ENCODE measurements at regions not wholly inside any gene's neighbourhood (a gene's known extent, or its start where the extent isn't known, plus 50 kb on each side); places are given as distances from the start of the nearest gene placed in this dataset.

DNA sequence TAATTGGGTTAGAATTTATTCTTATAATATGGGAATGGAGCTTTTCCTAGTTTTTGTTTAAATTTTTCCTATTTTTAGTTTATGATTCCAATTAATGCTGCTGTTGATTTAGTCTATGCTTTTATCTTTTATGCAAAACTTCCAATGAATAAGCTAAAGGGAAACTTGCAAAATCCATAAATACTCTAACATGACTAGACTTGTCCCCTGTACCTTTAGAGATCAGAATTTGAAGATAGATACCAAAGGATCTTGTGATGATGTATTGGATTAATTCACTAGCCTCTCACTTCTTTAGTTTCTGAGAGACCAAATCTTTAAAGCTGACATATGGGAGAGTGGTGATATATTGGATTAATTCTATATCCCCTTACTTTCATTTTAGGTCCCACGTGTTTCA lies 306.6 kb upstream of the PRMT6 start:
- H3K4me3 ChIP-seq (ENCODE audit: insufficient read depth in 1 of 2, low read depth in 1 of 2, low read length in 2 of 2) = no peak overlapping the region
- no peaks in the 10 kb centered on the region for H3K9me3 ChIP-seq (ENCODE audit: control insufficient read depth, low read length)
- H2BK15ac ChIP-seq (ENCODE audit: low read depth, poor library complexity, severe bottlenecking) = no peak overlapping the region
- H3K27me3 ChIP-seq (ENCODE audit: control insufficient read depth in 1 of 2, insufficient read depth in 1 of 2, low read length in 2 of 2) = no peaks in the 10 kb centered on the region
- no peak overlapping the region for H4K8ac ChIP-seq (ENCODE audit: low read length)
- H3K14ac ChIP-seq (ENCODE audit: low read length in 2 of 2) = no peak overlapping the region
- H3K4me2 ChIP-seq (ENCODE audit: low read length, poor library complexity, severe bottlenecking) = no peak overlapping the region
- DNase-seq = no peak
- H3K9ac ChIP-seq (ENCODE audit: low read length) = no peak overlapping the region
- no peak overlapping the region for H3K18ac ChIP-seq (ENCODE audit: low read depth in 1 of 2, low read length in 2 of 2)
- no peak overlapping the region for H2BK120ac ChIP-seq (ENCODE audit: low read depth, low read length)
- H3K4me1 ChIP-seq (ENCODE audit: control insufficient read depth, insufficient read depth, low read depth, low read length) = no peaks in the 10 kb centered on the region
- no peak overlapping the region for H3K23ac ChIP-seq (ENCODE audit: low read length in 2 of 2)
- no peak overlapping the region for H4K91ac ChIP-seq (ENCODE audit: low read length)
- H3K27ac ChIP-seq (ENCODE audit: low read length, poor library complexity, severe bottlenecking) = no peak overlapping the region
- H3K36me3 ChIP-seq (ENCODE audit: control insufficient read depth in 1 of 2, insufficient read depth in 2 of 2, low read depth in 1 of 2, low read length in 2 of 2) = no peaks in the 10 kb centered on the region
- 59% methylated on average over 1 of the region's 1 CpG for WGBS
- H2BK12ac ChIP-seq (ENCODE audit: low read length in 2 of 2) = no peak overlapping the region
- H2AK5ac ChIP-seq (ENCODE audit: low read length, severe bottlenecking) = no peak overlapping the region
- H2BK5ac ChIP-seq (ENCODE audit: low read depth, low read length, poor library complexity, severe bottlenecking) = no peak overlapping the region
- no peak overlapping the region for H2AFZ ChIP-seq (ENCODE audit: low read depth, low read length)
- no peak overlapping the region for H3K4ac ChIP-seq (ENCODE audit: low read depth in 1 of 2, low read length in 2 of 2)
- no peaks in the 10 kb centered on the region for H3K79me1 ChIP-seq (replicated peaks; ENCODE audit: low read length, poor library complexity, severe bottlenecking)

DNA sequence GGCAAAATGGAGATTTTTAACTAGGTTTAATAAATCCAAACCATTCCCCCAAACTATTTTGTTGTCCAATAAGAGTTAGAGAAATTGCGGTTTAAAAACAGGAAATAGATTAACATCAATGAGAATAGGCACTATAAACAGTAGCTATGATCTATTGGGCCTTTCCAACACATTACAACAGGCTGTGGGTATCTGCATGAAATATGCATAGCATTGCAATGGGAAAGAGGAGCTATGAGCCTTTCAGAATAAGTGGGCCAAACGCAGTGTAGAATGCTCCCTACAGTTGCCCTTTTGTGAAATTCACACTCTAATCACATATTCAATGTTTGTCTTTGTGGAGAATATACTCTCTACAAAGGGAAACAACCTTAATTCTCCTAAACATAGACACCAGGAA lies 305.5 kb upstream of the PRMT6 start:
- no peak overlapping the region for H3K14ac ChIP-seq (ENCODE audit: low read length in 2 of 2)
- no peak overlapping the region for H3K23ac ChIP-seq (ENCODE audit: low read length in 2 of 2)
- no peak overlapping the region for H2AFZ ChIP-seq (ENCODE audit: low read depth, low read length)
- H4K8ac ChIP-seq (ENCODE audit: low read length) = no peak overlapping the region
- H3K27ac ChIP-seq (ENCODE audit: low read length, poor library complexity, severe bottlenecking) = no peak overlapping the region
- H4K91ac ChIP-seq (ENCODE audit: low read length) = no peak overlapping the region
- 67% methylated on average over 1 of the region's 2 CpGs for WGBS
- no peak overlapping the region for H2BK12ac ChIP-seq (ENCODE audit: low read length in 2 of 2)
- DNase-seq = no peak
- no peak overlapping the region for H3K4ac ChIP-seq (ENCODE audit: low read depth in 1 of 2, low read length in 2 of 2)
- H3K36me3 ChIP-seq (ENCODE audit: control insufficient read depth in 1 of 2, insufficient read depth in 2 of 2, low read depth in 1 of 2, low read length in 2 of 2) = no peaks in the 10 kb centered on the region
- no peak overlapping the region for H3K4me2 ChIP-seq (ENCODE audit: low read length, poor library complexity, severe bottlenecking)
- no peak overlapping the region for H2BK15ac ChIP-seq (ENCODE audit: low read depth, poor library complexity, severe bottlenecking)
- no peaks in the 10 kb centered on the region for H3K27me3 ChIP-seq (ENCODE audit: control insufficient read depth in 1 of 2, insufficient read depth in 1 of 2, low read length in 2 of 2)
- H2AK5ac ChIP-seq (ENCODE audit: low read length, severe bottlenecking) = no peak overlapping the region
- no peaks in the 10 kb centered on the region for H3K79me1 ChIP-seq (replicated peaks; ENCODE audit: low read length, poor library complexity, severe bottlenecking)
- H3K9ac ChIP-seq (ENCODE audit: low read length) = no peak overlapping the region
- no peak overlapping the region for H3K18ac ChIP-seq (ENCODE audit: low read depth in 1 of 2, low read length in 2 of 2)
- H3K9me3 ChIP-seq (ENCODE audit: control insufficient read depth, low read length) = no peaks in the 10 kb centered on the region
- H3K4me3 ChIP-seq (ENCODE audit: insufficient read depth in 1 of 2, low read depth in 1 of 2, low read length in 2 of 2) = no peak overlapping the region
- H2BK5ac ChIP-seq (ENCODE audit: low read depth, low read length, poor library complexity, severe bottlenecking) = no peak overlapping the region
- H3K4me1 ChIP-seq (ENCODE audit: control insufficient read depth, insufficient read depth, low read depth, low read length) = peaks cover 1% of the 10 kb centered on the region
- H2BK120ac ChIP-seq (ENCODE audit: low read depth, low read length) = no peak overlapping the region

DNA sequence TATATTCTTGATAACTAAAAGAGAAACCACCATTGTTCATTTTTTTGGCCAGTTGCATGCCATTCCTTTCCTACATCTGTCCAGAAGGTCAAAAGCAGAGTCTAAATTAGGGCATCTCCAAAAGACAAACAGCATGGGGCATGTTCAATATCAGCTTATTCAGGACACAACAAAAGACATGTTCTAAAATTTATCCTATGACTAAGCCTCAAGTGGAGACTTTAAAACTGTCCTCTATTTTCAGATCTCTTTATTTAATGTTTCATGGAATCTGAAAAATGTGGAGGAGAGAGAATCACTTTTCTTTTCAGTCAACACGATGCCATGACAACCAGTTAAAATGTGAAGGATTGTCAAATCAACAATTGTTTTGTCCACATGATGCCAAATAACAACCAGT lies 303.4 kb upstream of the PRMT6 start:
- H3K4me1 ChIP-seq (ENCODE audit: control insufficient read depth, insufficient read depth, low read depth, low read length) = peaks cover 2% of the 10 kb centered on the region
- H3K36me3 ChIP-seq (ENCODE audit: control insufficient read depth in 1 of 2, insufficient read depth in 2 of 2, low read depth in 1 of 2, low read length in 2 of 2) = no peaks in the 10 kb centered on the region
- H2BK12ac ChIP-seq (ENCODE audit: low read length in 2 of 2) = no peak overlapping the region
- H3K18ac ChIP-seq (ENCODE audit: low read depth in 1 of 2, low read length in 2 of 2) = no peak overlapping the region
- no peak overlapping the region for H3K4ac ChIP-seq (ENCODE audit: low read depth in 1 of 2, low read length in 2 of 2)
- no peak overlapping the region for H3K27ac ChIP-seq (ENCODE audit: low read length, poor library complexity, severe bottlenecking)
- 80% methylated on average over 1 of the region's 1 CpG for WGBS
- no peak overlapping the region for H2AK5ac ChIP-seq (ENCODE audit: low read length, severe bottlenecking)
- no peak overlapping the region for H2BK15ac ChIP-seq (ENCODE audit: low read depth, poor library complexity, severe bottlenecking)
- H3K9me3 ChIP-seq (ENCODE audit: control insufficient read depth, low read length) = no peaks in the 10 kb centered on the region
- no peak for DNase-seq
- no peaks in the 10 kb centered on the region for H3K27me3 ChIP-seq (ENCODE audit: control insufficient read depth in 1 of 2, insufficient read depth in 1 of 2, low read length in 2 of 2)
- H4K91ac ChIP-seq (ENCODE audit: low read length) = no peak overlapping the region
- no peak overlapping the region for H3K9ac ChIP-seq (ENCODE audit: low read length)
- H3K79me1 ChIP-seq (replicated peaks; ENCODE audit: low read length, poor library complexity, severe bottlenecking) = no peaks in the 10 kb centered on the region
- H3K4me3 ChIP-seq (ENCODE audit: insufficient read depth in 1 of 2, low read depth in 1 of 2, low read length in 2 of 2) = no peak overlapping the region
- H4K8ac ChIP-seq (ENCODE audit: low read length) = no peak overlapping the region
- no peak overlapping the region for H3K14ac ChIP-seq (ENCODE audit: low read length in 2 of 2)
- no peak overlapping the region for H2BK120ac ChIP-seq (ENCODE audit: low read depth, low read length)
- no peak overlapping the region for H2AFZ ChIP-seq (ENCODE audit: low read depth, low read length)
- H3K4me2 ChIP-seq (ENCODE audit: low read length, poor library complexity, severe bottlenecking) = no peak overlapping the region
- no peak overlapping the region for H3K23ac ChIP-seq (ENCODE audit: low read length in 2 of 2)
- H2BK5ac ChIP-seq (ENCODE audit: low read depth, low read length, poor library complexity, severe bottlenecking) = no peak overlapping the region

DNA sequence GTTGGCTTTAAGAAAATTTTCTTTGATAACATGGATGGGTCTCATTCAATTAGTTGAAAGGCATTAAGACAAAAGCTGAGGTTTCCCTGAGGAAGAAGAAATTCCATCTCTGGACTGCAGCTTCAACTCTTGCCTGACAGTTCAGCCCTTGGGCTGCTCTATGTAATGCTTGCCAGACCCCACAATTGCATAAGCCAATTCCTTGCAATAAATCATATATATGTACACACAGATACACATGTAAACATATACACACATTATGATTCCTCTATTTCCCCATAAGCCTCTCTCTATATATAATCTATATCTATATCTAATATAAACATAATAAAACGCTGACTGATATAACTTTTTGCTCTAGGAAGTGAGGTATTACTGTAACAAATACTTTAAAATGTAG lies 301.5 kb upstream of the PRMT6 start:
- H3K4me1 ChIP-seq (ENCODE audit: control insufficient read depth, insufficient read depth, low read depth, low read length) = peaks cover 2% of the 10 kb centered on the region
- 66% methylated on average over 1 of the region's 1 CpG for WGBS
- no peak overlapping the region for H2BK15ac ChIP-seq (ENCODE audit: low read depth, poor library complexity, severe bottlenecking)
- no peaks in the 10 kb centered on the region for H3K9me3 ChIP-seq (ENCODE audit: control insufficient read depth, low read length)
- H3K4me2 ChIP-seq (ENCODE audit: low read length, poor library complexity, severe bottlenecking) = no peak overlapping the region
- no peak overlapping the region for H3K27ac ChIP-seq (ENCODE audit: low read length, poor library complexity, severe bottlenecking)
- H2BK120ac ChIP-seq (ENCODE audit: low read depth, low read length) = no peak overlapping the region
- H3K4ac ChIP-seq (ENCODE audit: low read depth in 1 of 2, low read length in 2 of 2) = no peak overlapping the region
- H2AK5ac ChIP-seq (ENCODE audit: low read length, severe bottlenecking) = no peak overlapping the region
- DNase-seq = no peak
- no peak overlapping the region for H2AFZ ChIP-seq (ENCODE audit: low read depth, low read length)
- no peak overlapping the region for H2BK5ac ChIP-seq (ENCODE audit: low read depth, low read length, poor library complexity, severe bottlenecking)
- no peak overlapping the region for H3K18ac ChIP-seq (ENCODE audit: low read depth in 1 of 2, low read length in 2 of 2)
- no peak overlapping the region for H3K9ac ChIP-seq (ENCODE audit: low read length)
- no peak overlapping the region for H2BK12ac ChIP-seq (ENCODE audit: low read length in 2 of 2)
- H3K23ac ChIP-seq (ENCODE audit: low read length in 2 of 2) = no peak overlapping the region
- no peak overlapping the region for H3K14ac ChIP-seq (ENCODE audit: low read length in 2 of 2)
- no peaks in the 10 kb centered on the region for H3K36me3 ChIP-seq (ENCODE audit: control insufficient read depth in 1 of 2, insufficient read depth in 2 of 2, low read depth in 1 of 2, low read length in 2 of 2)
- H3K4me3 ChIP-seq (ENCODE audit: insufficient read depth in 1 of 2, low read depth in 1 of 2, low read length in 2 of 2) = no peak overlapping the region
- no peaks in the 10 kb centered on the region for H3K27me3 ChIP-seq (ENCODE audit: control insufficient read depth in 1 of 2, insufficient read depth in 1 of 2, low read length in 2 of 2)
- no peaks in the 10 kb centered on the region for H3K79me1 ChIP-seq (replicated peaks; ENCODE audit: low read length, poor library complexity, severe bottlenecking)
- no peak overlapping the region for H4K8ac ChIP-seq (ENCODE audit: low read length)
- no peak overlapping the region for H4K91ac ChIP-seq (ENCODE audit: low read length)
